HG02981 (cell line): ENCODE measurements at regions not wholly inside any gene's neighbourhood (a gene's known extent, or its start where the extent isn't known, plus 50 kb on each side); places are given as distances from the start of the nearest gene placed in this dataset.
"Not testable (repeated sequence)": the region's sequence is repeated elsewhere in the genome, so short reads cannot be mapped to it uniquely, and the experiment has no call there.

Experiments used
- ATAC-seq: cut with Tn5 transposase; IDR thresholded peaks from one replicate; pipeline ENCODE4 v1.9.1; 2021; ENCODE audit warnings: mild to moderate bottlenecking, moderate library complexity; ENCODE audit not compliant: unreplicated experiment

DNA sequence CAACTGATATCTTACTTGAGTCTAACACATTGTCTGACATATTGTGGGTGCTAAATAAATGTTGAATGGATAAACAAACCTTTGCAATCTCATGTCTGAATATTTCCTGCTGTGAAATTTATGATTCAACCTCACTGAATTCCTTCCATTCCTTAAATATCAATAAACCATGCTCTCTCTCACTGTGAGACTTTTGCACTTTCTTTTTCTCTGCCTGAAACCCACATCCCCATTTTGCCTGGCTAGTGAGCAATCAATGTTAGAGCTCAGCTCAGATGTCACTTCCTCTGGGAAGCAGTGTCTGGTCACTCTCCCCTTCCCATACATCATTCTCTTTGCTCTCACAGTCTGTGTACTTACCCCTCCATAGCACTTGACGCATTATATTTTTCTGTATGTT, 383.7 kb upstream of the TRPC7 start:
- ATAC-seq = no peak

DNA sequence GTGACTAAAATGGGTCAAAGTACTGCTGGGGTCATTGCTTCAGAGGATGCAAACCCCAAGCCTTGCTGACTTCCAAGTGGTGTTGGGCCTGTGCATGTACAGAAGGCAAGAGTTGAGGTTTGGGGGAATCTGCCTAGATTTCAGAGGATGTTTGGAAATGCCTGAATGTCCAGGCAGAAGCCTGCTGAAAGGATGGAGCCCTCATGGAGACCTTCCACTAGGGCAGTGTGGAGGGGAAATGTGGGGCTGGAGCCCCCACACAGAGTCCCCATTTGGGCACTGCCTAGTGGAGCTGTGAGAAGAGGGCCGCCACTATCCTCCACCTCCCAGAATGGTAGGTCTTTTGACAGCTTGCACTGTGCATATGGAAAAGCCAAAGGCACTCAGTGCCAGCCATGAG, 377.7 kb upstream of the TRPC7 start:
- no peak for ATAC-seq

DNA sequence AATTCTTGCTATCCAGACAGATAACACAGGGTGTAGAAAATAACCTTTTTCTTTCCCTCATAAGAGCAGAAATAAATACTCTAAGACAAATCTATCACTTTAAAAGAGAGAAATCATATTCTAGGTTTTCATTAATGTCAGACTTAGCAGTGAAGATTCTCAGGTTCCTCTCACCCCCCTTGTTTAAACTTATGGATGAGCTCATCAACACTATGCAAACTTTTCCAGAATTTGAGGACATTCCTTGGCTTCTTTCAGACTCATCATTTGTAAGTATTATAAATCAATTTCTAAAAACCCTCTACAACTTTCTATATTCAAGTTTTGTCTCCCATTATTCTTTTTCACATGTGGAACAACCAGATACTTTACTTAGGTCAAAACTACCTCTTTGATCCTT, 374.9 kb upstream of the TRPC7 start:
- ATAC-seq = no peak

DNA sequence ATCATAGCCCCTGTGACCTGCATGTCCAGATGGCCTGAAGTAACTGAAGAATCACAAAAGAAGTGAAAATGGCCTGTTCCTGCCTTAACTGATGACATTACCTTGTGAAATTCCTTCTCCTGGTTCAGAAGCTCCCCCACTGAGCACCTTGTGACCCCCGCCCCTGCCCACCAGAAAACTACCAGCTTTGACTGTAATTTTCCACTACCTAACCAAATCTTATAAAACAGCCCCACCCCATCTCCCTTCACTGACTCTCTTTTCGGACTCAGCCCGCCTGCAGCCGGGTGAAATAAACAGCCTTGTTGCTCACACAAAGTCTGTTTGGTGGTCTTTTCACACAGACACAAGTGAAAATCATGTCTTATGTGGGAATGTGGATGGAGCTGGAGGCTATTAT, 373.9 kb upstream of the TRPC7 start:
- not testable (repeated sequence) for ATAC-seq

DNA sequence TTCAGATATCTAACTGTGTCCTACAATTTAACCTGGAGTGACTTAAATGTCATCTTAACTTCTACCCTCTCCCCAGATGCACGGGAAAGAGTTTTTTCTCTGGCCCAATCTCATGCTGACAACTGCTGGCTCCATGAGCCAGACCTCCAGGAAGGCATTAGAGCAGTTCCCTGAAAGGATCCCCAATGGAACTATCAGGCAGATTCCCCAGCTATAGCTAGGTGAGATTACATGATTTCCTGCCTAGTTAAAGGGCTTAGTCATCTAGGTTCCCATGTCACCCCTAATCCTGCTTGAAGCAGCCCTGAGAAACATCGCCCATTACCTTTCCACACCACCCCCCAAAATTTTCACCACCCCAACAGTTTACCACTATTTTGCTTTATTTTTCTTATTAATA, 373.5 kb upstream of the TRPC7 start:
- ATAC-seq = no peak

DNA sequence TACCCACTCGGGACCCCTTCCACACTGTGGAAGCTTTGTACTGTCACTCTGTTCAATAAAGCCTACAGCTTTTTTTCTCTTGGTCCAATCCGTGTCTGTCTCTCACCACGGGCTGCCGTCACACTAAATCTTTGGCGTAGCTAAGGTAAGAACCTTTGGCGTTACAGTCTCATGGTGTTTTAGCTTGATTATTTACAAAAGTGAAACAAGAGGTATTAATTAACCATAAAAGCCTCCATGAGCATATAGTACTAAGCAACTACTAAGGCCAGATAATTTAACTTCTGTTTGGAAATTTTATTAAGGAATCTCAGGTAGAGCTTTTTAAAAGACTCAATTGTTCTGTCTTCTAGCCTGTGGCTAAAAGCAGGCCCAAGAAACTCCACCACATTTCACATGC, 370.7 kb upstream of the TRPC7 start:
- no peak for ATAC-seq

DNA sequence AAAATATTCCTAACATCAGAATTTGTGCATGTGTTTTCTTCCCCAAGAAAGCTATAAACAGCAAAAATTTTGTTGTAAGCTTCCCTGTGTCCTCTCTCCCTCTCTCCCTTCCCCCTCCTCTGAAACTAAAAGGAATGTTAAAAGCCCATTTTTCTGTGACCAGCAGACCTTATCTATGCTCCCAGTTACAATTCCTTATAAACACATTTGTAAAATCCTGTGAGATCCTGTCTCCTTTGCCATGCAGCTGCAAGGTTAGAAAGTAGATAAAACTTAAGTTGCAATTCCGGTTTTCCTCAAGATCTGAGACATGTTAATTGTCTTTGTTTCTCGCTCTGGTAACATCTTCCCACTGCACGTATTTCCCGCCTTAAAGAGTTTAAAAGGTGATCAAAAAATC, 370.3 kb upstream of the TRPC7 start:
- not testable (repeated sequence) for ATAC-seq

DNA sequence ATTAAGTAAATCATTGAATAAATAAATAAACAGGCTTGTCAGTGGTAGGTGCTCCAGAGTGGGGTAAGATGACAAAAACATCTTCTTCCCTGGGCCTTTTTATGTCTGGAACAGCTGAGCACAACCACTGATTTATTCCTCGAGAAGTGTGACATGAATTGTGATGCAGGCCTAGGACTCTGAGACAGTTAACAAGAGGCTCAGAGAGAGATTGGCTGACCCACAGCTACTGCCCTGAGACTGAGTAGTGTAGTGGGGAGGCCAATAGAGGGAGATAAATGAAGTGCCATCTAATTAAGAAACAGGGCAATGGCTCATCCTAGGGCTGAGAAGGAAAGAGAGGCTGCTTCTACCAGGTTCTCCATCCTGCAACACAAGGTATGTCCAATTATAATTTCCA, 369.3 kb upstream of the TRPC7 start:
- ATAC-seq = no peak

DNA sequence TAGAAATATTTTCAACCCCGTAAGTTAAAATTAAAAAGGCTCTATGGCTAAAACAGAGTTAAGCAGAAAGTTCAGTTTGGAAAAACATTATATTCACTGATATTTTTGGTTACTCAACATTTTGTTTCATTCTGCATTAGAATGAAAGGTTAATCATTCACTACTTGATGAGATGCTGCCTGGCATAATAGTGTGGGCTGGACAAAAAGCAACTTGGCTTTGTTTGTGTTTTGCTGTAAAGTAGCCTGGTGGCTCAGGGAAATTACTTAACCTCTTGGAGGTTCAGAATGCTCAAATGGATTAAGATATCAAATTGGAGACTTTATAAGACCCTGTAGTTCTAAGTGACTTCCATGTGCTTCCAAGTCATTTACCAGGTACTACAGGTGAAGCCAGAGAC, 367.4 kb upstream of the TRPC7 start:
- ATAC-seq = no peak

DNA sequence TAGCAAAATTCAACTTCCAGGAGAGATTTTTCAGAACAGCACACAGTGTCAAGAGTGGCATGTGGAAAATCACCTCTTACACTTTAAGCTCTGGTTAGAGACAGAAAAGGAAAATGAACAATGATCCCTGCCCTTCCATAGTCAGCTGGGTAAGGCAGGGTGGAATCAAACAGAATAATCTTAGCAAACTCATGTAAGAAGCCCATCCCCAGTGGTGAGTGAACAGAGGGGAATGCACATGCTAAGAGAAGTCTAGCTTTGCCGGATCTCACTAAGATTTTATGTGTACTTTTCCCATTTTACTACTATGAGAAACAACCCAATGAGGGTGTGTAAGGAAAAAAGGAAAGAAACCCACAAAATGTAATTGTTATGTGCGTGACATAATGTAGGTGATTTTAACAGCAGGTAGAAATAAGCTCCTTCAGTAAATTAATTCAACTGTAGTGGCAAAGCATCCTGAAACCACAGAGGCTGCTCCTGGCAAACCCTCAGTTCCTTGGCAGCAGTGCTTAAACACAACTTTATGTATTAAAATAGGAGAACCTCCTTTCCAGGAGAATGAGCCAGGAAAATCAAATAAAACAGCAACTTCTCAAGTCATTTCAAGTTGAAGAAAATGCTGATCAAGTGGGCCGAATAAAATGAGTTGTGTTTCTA, 366.0 kb upstream of the TRPC7 start:
- ATAC-seq = no peak

DNA sequence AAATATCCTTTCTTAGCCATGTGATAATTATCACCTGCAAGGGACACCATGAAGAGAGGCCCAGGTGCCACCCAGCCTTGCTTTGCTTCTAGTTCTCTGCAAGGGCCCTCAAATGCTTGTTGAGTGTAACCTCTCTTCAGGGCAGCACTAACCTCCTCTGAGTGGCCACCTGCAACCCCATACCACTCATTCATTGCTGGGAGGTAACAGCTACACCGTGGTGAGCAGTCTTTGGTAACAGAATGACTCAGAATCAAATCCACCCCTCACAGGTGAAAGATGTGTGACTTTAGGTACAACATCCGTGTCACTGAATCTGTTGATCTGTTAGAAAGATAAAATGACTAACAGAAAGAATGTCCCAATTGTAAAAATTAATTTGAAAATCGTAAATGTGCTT, 365.1 kb upstream of the TRPC7 start:
- no peak for ATAC-seq

DNA sequence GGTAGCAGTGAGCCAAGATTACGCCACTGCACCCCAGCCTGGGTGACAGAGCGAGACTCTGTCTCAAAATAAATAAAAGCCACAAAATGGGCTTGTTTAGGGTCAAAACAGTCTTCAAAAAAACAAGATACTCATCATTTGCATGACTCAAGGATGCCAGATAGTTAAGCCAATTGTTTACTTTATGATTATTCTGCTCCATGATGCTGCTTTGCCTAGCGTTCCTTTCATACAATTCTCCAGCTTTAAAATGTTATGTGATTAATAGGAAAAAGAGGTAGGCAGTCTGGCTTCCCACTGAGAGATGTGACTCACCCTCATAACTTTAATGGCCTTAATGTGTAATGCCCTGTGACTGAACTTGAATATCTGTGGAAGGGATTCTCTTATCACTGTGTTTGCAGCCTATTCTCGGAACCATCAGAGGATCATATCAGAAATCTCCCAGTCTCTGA, 364.6 kb upstream of the TRPC7 start:
- no peak for ATAC-seq

DNA sequence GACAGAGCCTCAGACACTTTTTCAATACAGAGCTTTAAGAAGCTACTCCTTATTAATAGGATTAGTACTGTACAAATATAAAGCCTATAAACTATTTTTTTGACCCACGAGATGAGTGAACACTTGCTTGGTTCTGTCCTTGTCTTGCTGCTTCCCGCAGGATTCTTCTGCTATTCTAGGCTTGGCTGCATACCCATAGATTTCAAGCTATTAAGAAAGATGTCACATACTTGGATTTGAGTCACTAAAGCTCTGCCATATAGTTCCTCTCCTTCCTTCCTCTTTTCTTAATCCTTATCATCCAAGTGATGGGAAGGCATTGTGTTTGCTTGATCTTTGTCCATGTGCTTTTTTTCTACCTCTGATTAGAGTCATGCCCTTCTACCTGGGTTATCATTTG, 361.2 kb upstream of the TRPC7 start:
- no peak for ATAC-seq

DNA sequence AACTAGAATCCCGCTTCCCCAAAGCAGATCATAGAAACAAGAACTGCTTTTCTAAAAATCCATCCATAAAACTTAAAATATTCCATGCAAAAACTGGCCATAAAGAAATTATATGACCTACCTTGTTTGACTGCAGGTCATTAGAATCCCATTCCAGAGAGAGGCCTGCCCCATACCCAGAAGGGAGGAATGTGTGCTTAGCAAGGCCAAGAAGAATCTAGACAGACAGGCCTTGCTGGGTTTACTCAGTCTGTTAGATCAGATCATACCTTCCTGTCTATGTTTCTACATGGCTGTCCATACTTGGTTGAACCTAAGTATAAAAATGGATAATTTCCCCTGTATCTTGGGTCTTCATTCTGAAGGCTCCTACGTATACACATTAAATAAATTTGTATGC, 358.8 kb upstream of the TRPC7 start:
- ATAC-seq = no peak

DNA sequence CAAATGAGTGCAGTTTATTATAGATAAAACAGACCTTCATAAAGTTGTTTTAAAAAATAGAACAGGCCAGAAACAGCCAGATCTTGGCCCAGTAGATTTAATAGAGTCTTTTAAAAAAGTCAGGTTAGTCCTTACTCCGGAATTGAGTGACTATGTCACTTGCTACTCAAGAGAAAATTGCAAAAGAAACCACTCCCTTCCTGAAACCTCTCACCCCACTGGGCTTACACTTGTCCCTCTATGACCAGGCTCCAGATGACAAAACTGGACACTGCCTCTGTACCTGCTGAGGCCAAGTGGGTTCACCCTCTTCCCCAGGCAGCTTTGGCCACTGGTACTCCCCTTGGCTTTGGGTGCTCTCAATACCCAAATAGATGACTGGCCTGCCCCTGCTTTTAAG, 357.2 kb upstream of the TRPC7 start:
- ATAC-seq = no peak

DNA sequence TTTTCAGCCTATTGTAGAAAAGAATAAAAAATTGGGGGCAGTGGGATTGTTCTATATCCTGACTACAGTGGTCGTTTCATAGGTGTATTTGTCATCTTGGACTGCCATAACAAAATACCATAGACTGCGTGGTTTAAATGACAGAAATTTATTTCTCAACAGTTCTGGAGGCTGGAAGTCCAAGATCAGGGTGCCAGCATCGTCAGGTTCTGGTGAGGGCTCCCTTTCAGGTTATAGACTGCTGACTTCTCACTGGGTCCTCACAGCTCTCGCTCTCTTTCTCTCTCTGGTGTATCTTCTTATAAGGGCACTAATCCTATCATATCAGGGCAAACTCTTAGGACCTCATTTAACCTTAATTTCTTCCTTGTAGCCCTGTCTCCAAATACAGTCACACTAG, 356.7 kb upstream of the TRPC7 start:
- ATAC-seq = no peak

DNA sequence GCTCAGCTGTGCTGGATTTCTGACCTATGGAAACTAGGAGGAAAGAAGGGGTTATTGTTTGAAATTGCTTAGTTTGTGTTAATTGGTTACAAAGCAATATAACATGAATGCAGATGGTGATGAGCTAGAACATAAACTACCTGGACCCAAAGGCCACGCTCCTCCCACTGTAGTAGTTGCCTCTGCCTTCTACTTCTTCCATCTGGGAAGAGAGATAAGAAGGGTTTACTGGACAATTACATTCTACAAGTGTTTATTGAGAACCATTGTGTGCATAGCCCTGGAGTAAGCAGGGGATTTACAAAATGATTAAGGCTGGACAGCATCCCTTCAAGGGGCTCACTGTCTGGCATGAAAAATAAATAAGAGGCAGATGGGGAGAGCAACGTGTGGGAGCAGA, 355.3 kb upstream of the TRPC7 start:
- no peak for ATAC-seq

DNA sequence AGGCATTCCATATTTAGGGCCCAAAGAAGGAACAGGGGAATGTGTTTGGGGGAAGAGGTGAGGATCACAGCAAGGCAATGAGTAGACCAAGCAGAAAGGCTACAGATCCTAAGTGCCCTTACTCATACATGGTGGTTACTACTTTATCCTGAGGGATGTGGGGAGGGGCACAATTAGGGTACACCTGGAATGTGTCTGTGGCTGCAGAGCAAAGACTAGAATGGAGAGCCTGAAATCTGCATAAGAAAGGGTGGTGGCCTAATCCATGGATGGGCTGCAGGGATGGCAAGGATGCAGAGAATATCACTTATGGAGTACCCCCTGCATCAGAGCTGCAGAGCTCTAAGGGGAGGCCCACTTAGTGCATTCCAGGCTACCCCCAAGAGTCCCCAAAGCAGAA, 352.6 kb upstream of the TRPC7 start:
- no peak for ATAC-seq

DNA sequence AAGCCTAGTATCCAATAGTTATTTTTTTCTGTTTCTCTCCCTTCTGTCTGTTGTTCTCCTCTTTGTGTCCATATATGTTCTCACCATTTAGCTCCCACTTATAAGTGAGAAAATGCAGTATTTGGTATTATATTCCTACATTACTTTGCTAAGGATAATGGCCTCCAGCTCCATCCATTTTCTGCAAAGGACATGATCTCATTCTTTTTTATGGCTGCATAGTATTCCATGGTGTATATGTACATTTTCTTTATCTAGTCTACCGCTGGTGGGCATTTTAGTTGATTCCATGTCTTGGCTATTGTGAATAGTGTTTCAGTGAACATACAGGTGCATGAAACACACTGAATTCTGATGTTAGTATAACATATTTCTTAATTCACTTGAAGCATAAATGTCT, 348.9 kb upstream of the TRPC7 start:
- no peak for ATAC-seq

DNA sequence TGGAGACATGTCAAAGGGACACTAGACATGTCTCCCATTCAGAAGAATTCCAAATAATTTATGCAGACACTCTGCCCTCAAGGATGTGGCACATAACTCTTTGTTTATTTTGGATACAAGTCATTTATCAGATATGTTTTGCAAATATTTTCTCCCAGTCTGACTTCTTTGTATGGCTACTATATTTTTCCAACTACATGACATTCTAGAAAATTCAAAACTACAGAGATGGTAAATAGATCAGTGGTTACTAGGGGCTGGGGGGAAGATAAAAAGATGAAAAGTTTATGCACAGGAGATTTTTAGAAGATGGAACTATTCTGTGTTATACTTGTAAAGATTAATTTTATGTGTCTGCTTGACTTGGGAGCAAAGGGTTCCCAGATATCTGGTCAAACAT, 347.3 kb upstream of the TRPC7 start:
- no peak for ATAC-seq

DNA sequence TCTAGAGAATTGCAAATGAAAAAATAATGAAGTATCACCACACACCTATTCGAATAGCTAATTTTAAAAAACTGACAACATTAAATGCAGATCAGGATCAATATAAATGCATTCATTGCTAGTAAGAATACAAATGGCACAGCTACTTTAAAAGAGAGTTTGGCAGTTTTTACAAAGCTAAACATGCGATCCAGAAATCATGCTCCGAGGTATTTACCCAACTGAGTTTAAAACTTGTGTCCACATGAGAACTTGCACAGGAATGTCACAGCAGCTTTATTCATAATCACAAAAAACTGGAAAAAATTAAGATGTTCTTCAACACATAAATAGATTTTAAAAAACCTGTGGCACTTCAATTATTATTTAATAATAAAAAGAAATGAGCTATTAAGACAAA, 345.5 kb upstream of the TRPC7 start:
- ATAC-seq = no peak

DNA sequence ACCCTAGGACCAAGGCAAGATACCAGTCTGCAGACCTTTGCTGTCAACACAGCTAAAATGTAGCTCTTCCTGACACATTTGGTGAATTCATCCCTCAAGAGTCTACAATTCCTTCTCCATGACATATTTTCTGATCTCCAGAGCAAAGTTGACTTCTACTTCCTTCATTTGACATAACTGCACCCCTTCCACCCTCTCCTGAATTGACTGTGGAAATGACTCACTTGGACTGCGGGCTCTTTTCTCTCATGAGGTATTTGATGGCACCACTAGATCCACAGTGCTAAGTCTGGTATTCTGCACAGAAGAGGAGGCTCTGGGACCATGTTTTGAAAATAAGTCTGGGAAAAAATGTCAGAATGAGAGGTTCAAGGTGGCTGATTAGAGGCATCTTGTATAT, 338.4 kb upstream of the TRPC7 start:
- ATAC-seq = no peak

DNA sequence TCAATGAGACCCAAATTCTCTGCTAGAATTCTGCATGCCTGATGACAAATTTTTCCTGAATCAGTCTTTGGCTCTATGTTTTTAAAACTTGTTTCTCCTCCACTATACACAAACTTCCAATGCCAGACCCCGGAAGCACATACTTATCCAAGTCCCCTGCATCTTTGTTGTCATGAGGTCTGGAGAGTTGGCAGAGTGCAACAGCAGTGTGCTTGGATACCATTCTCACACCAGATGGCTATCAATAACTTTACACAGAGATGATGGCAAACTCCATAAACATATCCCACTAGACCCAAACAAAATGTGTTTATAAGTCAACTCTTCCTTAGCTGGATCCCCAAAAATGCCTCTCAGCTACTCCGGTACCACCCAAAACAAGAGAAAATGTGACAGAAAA, 337.7 kb upstream of the TRPC7 start:
- no peak for ATAC-seq

DNA sequence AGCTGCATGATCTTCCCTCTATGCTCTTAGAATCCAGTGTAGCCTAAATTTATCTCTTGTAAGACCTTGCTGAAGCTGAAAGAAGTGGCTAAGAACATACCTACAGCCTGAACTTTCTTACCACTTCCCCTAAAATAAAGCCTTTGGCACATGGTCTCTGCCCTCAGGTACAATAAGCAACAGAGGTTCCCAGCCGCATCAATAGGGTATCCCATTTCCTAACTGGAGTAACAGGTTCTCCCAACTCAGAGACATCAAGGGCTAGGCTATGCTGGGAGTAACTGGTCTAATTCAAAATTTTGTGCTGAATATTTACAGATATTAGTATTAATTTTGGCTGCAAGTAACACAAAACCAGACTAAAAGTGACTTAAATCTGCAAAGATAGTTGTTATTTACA, 335.8 kb upstream of the TRPC7 start:
- ATAC-seq = no peak
